Colonic mucosa (tissue), 4 donors: ENCODE measurements at regions not wholly inside any gene's neighbourhood (a gene's known extent, or its start where the extent isn't known, plus 50 kb on each side); places are given as distances from the start of the nearest gene placed in this dataset.

ENCODE experiments used
- DNase-seq: peaks from one replicate; pipeline ENCODE4 v3.0.0-alpha.2; 2020
- H3K27ac ChIP-seq: fragments of 200-600 bp; one replicate; pipeline ENCODE4 v1.8.0; 2021
- H3K27me3 ChIP-seq: fragments of 200-600 bp; one replicate; pipeline ENCODE4 v1.8.0; 2021
- H3K36me3 ChIP-seq: fragments of 200-600 bp; one replicate; pipeline ENCODE4 v1.8.0; 2021
- H3K4me1 ChIP-seq: fragments of 200-600 bp; one replicate; pipeline ENCODE4 v1.8.0; 2021; ENCODE audit warnings: mild to moderate bottlenecking
- H3K4me3 ChIP-seq: fragments of 200-600 bp; one replicate; pipeline ENCODE4 v1.8.0; 2021
- H3K9ac ChIP-seq, 2 donors: one replicate each; pipeline ENCODE4 v1.7.0; 2013; ENCODE audit warnings: control low read depth in 2 of 2, low read depth in 2 of 2, low read length in 2 of 2
- H3K9me3 ChIP-seq: fragments of 200-600 bp; one replicate; pipeline ENCODE4 v1.8.0; 2021
- intact Hi-C: fragments of 100-400 bp; cut with DNase I; formaldehyde crosslinking; loops from one replicate; pipeline ENCODE4 v1.14.1; 2022
- TF ChIP-seq, protein P1 (sequence below): fragments of 200-600 bp; IDR thresholded peaks from one replicate; pipeline ENCODE4 v1.8.0; 2022; ENCODE audit warnings: antibody characterized with exemption, mild to moderate bottlenecking
- donor health status: healthy.
- donor health status: DM: no; HTN: no; CAD: no.
- donor health status: DM: no; HTN: no; CAD: no.

DNA sequence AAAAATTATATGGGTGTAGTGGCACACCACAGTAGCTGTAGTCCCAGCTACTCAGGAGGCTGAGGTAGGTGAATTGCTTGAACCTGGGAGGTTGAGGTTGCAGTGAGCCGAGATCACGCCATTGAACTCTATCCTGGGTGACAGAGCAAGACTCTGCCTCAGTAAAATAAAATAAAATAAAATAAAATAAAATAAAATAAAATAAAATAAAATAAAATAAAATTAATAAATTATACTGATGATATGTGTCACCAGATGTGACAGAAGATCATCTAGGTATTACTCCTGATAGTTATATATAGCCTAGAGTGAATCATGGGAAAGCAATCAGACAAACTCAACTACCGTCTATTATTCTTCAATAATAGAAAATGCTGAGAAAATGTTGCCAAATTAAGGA is 972.5 kb downstream of the MRPL39 start:
- Histone ChIP-seq H3K4me3 (no peak overlapping the region), H3K9me3 (no peaks in the 10 kb centered on the region), H3K36me3 (no peaks in the 10 kb centered on the region), H3K27me3 (no peaks in the 10 kb centered on the region), H3K4me1 (no peaks in the 10 kb centered on the region), H3K27ac (no peak overlapping the region), H3K9ac (no peak overlapping the region)
- TF ChIP-seq, protein P1, sequence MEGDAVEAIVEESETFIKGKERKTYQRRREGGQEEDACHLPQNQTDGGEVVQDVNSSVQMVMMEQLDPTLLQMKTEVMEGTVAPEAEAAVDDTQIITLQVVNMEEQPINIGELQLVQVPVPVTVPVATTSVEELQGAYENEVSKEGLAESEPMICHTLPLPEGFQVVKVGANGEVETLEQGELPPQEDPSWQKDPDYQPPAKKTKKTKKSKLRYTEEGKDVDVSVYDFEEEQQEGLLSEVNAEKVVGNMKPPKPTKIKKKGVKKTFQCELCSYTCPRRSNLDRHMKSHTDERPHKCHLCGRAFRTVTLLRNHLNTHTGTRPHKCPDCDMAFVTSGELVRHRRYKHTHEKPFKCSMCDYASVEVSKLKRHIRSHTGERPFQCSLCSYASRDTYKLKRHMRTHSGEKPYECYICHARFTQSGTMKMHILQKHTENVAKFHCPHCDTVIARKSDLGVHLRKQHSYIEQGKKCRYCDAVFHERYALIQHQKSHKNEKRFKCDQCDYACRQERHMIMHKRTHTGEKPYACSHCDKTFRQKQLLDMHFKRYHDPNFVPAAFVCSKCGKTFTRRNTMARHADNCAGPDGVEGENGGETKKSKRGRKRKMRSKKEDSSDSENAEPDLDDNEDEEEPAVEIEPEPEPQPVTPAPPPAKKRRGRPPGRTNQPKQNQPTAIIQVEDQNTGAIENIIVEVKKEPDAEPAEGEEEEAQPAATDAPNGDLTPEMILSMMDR = no peak
- DNase-seq = no peak
- intact Hi-C loops = no loop called here

DNA sequence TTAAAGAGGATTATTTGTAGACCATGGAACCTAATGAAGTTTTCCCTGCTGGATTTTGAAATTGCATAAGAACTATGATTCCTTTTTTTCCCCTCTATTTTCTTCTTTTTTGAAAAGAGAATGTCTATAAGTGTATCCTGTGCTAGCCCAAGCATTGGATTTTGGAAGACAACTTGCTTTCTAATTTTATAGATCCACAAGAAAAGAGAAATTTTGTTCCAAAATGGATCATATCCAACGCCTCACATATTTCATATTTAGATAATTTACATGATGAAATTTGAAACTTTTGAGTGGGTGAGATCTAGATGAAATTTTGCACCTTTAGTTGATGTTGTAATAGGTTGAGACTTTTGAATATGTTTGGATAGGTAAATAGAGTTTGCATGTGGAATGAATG is 978.7 kb downstream of the MRPL39 start:
- intact Hi-C loops = no loop called here
- TF ChIP-seq, protein P1 = no peak
- Histone ChIP-seq H3K9ac (no peak overlapping the region), H3K4me1 (no peaks in the 10 kb centered on the region), H3K27me3 (no peaks in the 10 kb centered on the region), H3K4me3 (no peak overlapping the region), H3K27ac (no peak overlapping the region), H3K36me3 (no peaks in the 10 kb centered on the region), H3K9me3 (no peaks in the 10 kb centered on the region)
- DNase-seq = no peak

DNA sequence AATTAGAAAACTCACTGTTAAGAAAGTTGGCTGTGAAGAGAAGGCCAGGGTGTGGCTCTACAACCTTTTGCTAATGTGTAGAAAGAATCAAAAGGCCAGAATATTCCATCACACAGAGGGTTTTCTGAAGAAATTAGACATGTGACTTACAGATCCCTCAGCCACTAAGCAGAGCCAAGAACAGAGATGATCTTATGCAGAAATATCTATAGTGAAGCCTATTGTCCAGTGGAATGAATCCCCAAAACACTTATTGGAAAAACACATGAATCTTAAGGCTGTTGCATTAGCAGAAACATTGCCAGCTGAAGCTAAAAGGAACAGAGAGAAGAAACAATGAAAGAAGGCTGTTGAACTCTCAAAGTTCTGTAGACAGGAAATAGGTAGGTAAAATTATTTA is 979.2 kb downstream of the MRPL39 start:
- TF ChIP-seq, protein P1 = no peak
- H3K9me3 ChIP-seq = no peaks in the 10 kb centered on the region
- intact Hi-C loops = no loop called here

DNA sequence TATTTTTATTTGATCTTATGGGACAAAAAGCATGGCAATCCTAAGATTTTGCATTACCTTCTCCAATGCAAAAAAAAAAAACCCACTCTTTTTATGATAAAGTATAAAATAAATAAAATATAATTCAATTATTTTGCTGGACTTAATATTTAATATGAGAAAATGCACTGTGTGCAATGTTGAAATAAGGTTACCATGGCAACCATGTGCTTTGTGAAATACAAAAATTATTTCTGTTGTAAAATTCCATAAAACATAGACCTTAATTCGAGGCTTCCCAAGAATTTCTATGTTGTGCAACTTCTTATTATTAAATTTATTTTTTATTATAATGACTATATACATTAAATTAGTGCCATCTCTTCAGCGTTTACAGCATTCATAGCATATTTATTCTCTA is 989.5 kb downstream of the MRPL39 start:
- no peak overlapping the region for H3K9ac ChIP-seq

More for the DNA sequence above, 979.2 kb downstream of the MRPL39 start:
- Histone ChIP-seq H3K4me3 (no peak overlapping the region), H3K4me1 (no peaks in the 10 kb centered on the region), H3K27ac (no peak overlapping the region), H3K9ac (no peak overlapping the region), H3K36me3 (no peaks in the 10 kb centered on the region), H3K27me3 (no peaks in the 10 kb centered on the region)
- no peak for DNase-seq

DNA sequence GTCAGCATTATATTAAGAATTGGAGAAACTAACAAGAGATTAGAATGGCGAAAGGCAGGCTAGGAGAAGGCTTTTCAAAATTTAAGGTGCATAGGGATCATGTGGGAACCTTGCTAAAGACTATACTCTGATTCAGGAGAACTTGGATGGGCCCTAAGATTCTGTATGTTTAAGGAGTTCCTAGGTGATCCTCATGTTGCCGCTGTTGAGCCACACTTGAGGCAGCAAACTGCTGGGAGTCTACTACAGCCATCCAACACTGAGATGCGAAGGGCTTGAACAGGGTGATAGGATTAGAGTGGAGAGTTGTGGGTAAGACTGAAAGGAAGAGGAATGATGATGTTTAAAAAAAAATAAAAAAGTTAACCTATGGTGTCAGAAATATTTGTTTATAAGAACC is 1013.2 kb downstream of the MRPL39 start:
- no peak overlapping the region for H3K4me3 ChIP-seq
- no peak overlapping the region for H3K27ac ChIP-seq
- no peaks in the 10 kb centered on the region for H3K4me1 ChIP-seq
- no peaks in the 10 kb centered on the region for H3K36me3 ChIP-seq
- DNase-seq = no peak
- intact Hi-C loops = no loop called here
- no peak overlapping the region for H3K9ac ChIP-seq
- TF ChIP-seq, protein P1 = no peak
- H3K27me3 ChIP-seq = no peaks in the 10 kb centered on the region
- no peaks in the 10 kb centered on the region for H3K9me3 ChIP-seq

More for the DNA sequence above, 989.5 kb downstream of the MRPL39 start:
- Histone ChIP-seq H3K4me1 (no peaks in the 10 kb centered on the region), H3K27ac (no peak overlapping the region), H3K27me3 (no peaks in the 10 kb centered on the region), H3K36me3 (no peaks in the 10 kb centered on the region), H3K4me3 (no peak overlapping the region), H3K9me3 (no peaks in the 10 kb centered on the region)
- DNase-seq = no peak
- TF ChIP-seq, protein P1 = no peak
- intact Hi-C loops = no loop called here

DNA sequence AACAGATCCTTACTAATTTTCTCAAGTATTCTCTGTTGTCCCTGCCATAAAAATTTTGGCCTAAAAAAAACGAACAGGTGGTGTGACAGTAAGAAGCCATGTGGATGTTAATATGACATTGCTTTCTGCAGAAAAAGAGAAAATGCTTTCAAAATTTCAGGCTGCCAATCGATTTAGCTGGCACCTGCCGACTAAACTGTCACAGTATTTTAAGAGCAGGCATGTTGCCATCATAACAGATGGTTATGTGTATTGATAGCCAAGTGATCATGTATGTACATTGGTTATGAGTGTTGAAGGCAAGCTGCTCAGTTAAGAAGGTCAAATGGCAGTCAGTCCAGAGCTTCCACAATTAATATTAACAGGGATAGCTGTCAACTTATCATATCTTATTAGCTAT is 1017.0 kb downstream of the MRPL39 start:
- Histone ChIP-seq H3K4me3 (no peak overlapping the region), H3K4me1 (no peaks in the 10 kb centered on the region), H3K27ac (no peak overlapping the region), H3K9ac (no peak overlapping the region), H3K27me3 (no peaks in the 10 kb centered on the region), H3K9me3 (no peaks in the 10 kb centered on the region), H3K36me3 (no peaks in the 10 kb centered on the region)
- TF ChIP-seq, protein P1 = no peak
- DNase-seq = no peak
- intact Hi-C loops = no loop called here
